SU-DHL-6 (cell line): ENCODE measurements at regions not wholly inside any gene's neighbourhood (a gene's known extent, or its start where the extent isn't known, plus 50 kb on each side); places are given as distances from the start of the nearest gene placed in this dataset.

Experiments
- EZH2phosphoT487 ChIP-seq: fragments of 200-600 bp; sonication (generic), shearing (Covaris generic); conservative IDR thresholded peaks from 2 replicates; pipeline ENCODE4 v1.6.1; 2018; ENCODE audit warnings: mild to moderate bottlenecking, antibody characterized with exemption, low read length, moderate library complexity, mixed read lengths
- TF ChIP-seq, protein P1 (sequence below): fragments of 200-600 bp; sonication (generic); IDR thresholded peaks from one replicate; pipeline ENCODE4 v1.5.1; 2017; ENCODE audit warnings: antibody characterized with exemption, mild to moderate bottlenecking, low read length, moderate library complexity; ENCODE audit not compliant: insufficient read depth, poor library complexity, severe bottlenecking

- TF ChIP-seq, protein P1, sequence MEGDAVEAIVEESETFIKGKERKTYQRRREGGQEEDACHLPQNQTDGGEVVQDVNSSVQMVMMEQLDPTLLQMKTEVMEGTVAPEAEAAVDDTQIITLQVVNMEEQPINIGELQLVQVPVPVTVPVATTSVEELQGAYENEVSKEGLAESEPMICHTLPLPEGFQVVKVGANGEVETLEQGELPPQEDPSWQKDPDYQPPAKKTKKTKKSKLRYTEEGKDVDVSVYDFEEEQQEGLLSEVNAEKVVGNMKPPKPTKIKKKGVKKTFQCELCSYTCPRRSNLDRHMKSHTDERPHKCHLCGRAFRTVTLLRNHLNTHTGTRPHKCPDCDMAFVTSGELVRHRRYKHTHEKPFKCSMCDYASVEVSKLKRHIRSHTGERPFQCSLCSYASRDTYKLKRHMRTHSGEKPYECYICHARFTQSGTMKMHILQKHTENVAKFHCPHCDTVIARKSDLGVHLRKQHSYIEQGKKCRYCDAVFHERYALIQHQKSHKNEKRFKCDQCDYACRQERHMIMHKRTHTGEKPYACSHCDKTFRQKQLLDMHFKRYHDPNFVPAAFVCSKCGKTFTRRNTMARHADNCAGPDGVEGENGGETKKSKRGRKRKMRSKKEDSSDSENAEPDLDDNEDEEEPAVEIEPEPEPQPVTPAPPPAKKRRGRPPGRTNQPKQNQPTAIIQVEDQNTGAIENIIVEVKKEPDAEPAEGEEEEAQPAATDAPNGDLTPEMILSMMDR: no peak
- no peak for TF ChIP-seq EZH2phosphoT487
Measured at GRCh38 chr10:62466590-62466989, 92.4 kb downstream of the ZNF365 start.
